ENCODE measurements at regions not wholly inside any gene's neighbourhood (a gene's known extent, or its start where the extent isn't known, plus 50 kb on each side); places are given as distances from the start of the nearest gene placed in this dataset.

DNA sequence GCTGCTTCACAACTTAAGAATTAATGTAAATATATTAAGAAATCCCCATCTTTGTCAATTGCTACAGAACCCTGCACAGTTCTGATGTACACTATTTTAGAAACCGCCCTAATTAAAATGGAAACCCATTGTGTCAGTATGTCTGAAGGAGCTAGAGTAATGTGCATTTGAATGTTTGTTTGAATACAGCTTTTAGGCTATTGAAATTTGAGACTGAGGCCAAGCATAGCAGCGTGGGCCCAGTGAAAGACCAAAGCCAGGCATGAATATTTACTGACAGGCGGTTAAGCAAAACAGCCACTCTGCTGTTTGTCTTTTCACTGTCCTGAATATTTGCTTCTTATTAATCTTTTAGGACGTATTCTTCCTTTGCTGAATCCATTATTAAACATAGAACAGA lies 252.3 kb downstream of the IZUMO3 start:
- TF ChIP-seq, protein P1, sequence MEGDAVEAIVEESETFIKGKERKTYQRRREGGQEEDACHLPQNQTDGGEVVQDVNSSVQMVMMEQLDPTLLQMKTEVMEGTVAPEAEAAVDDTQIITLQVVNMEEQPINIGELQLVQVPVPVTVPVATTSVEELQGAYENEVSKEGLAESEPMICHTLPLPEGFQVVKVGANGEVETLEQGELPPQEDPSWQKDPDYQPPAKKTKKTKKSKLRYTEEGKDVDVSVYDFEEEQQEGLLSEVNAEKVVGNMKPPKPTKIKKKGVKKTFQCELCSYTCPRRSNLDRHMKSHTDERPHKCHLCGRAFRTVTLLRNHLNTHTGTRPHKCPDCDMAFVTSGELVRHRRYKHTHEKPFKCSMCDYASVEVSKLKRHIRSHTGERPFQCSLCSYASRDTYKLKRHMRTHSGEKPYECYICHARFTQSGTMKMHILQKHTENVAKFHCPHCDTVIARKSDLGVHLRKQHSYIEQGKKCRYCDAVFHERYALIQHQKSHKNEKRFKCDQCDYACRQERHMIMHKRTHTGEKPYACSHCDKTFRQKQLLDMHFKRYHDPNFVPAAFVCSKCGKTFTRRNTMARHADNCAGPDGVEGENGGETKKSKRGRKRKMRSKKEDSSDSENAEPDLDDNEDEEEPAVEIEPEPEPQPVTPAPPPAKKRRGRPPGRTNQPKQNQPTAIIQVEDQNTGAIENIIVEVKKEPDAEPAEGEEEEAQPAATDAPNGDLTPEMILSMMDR (conservative IDR thresholded peaks at IDR 0.05; ENCODE audit: low read length): no peak
- TF ChIP-seq EZH2phosphoT487 (IDR thresholded peaks at IDR 0.05; ENCODE audit: borderline replicate concordance, low read depth, low read length): no peak
